ENCODE measurements at regions not wholly inside any gene's neighbourhood (a gene's known extent, or its start where the extent isn't known, plus 50 kb on each side); places are given as distances from the start of the nearest gene placed in this dataset.

GRCh38 chr17:52606590-52606989, 448.1 kb upstream of the CA10 start:
- TF ChIP-seq POLR2AphosphoS5 (IDR thresholded peaks at IDR 0.05; ENCODE audit: low read depth, low read length) (no peak), POLR2A (IDR thresholded peaks at IDR 0.05; ENCODE audit: borderline replicate concordance, extremely low read depth, insufficient read depth, insufficient read length) (no peak), EZH2 (IDR thresholded peaks at IDR 0.05) (no peak), RAD21 (IDR thresholded peaks at IDR 0.05; ENCODE audit: low read depth) (no peak), SIN3A (IDR thresholded peaks at IDR 0.05; ENCODE audit: low read depth) (no peak)

Measured in HCT116 (cell line).